ENCODE measurements at regions not wholly inside any gene's neighbourhood (a gene's known extent, or its start where the extent isn't known, plus 50 kb on each side); places are given as distances from the start of the nearest gene placed in this dataset.
A peak's percentile ranks its signal among the peaks of the same experiment; 100 is the strongest.

DNA sequence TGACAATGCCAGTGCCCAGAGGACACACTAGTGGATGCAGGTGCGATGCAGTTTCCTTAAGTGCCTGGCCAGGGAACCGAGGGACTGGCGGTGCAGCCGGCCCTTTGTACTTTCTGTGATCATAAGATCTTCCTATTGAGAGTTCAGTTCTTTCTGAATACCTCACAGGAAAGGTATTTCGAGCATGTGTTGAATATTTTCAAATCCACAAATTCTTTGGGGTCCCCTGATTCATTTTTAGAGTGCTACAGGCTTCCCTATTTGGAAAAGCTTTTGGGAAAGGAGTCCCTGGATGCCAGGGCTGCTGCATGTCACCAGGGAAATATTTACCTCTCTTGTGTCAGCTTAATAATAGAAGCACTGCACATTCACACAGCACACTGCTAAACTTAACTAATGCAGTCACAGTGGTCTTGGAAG, 281.5 kb downstream of the GADD45G start:
- peaks cover 14% of the 10 kb centered on the region for H3K4me1 Mint-ChIP-seq
- peak in 1 of 2 experiments; percentile 37 for DNase-seq (ENCODE audit: low spot score in 2 of 2, unreplicated experiment in 2 of 2)
- no peak overlapping the region for H3K4me3 Mint-ChIP-seq
- no peaks in the 10 kb centered on the region for H3K9me3 Mint-ChIP-seq
- H3K27ac Mint-ChIP-seq, result peak overlapping the region; percentile 95
- H3K27me3 Mint-ChIP-seq (ENCODE audit: low read depth), result no peaks in the 10 kb centered on the region
- H3K36me3 Mint-ChIP-seq, result no peaks in the 10 kb centered on the region
- TF ChIP-seq, protein P1, sequence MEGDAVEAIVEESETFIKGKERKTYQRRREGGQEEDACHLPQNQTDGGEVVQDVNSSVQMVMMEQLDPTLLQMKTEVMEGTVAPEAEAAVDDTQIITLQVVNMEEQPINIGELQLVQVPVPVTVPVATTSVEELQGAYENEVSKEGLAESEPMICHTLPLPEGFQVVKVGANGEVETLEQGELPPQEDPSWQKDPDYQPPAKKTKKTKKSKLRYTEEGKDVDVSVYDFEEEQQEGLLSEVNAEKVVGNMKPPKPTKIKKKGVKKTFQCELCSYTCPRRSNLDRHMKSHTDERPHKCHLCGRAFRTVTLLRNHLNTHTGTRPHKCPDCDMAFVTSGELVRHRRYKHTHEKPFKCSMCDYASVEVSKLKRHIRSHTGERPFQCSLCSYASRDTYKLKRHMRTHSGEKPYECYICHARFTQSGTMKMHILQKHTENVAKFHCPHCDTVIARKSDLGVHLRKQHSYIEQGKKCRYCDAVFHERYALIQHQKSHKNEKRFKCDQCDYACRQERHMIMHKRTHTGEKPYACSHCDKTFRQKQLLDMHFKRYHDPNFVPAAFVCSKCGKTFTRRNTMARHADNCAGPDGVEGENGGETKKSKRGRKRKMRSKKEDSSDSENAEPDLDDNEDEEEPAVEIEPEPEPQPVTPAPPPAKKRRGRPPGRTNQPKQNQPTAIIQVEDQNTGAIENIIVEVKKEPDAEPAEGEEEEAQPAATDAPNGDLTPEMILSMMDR (IDR thresholded peaks at IDR 0.05; ENCODE audit: unreplicated experiment), result no peak

DNA sequence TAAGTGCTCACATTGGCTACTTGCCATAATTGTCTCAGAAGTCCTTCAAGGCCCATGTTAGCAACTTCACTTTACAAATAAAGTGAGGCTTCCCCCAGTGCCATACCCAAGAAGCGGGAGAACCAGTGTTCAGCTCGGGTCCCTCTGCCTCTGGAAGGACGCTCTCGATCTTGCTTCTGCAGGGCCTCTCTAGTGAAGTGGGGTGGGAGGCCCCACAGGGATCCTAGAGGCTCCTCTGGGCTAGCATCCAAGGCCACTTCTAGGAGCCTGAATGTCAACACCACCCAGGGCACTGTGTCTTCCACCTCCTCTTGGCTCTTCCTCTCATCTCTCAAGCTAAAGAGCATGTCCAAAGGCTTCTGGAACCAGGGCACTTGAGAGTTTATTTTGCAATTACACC, 282.5 kb downstream of the GADD45G start:
- peaks cover 14% of the 10 kb centered on the region for H3K4me1 Mint-ChIP-seq
- no peaks in the 10 kb centered on the region for H3K36me3 Mint-ChIP-seq
- peak overlapping the region; percentile 47 for H3K27ac Mint-ChIP-seq
- no peaks in the 10 kb centered on the region for H3K27me3 Mint-ChIP-seq (ENCODE audit: low read depth)
- TF ChIP-seq, protein P1 (IDR thresholded peaks at IDR 0.05; ENCODE audit: unreplicated experiment), result no peak
- H3K9me3 Mint-ChIP-seq, result no peaks in the 10 kb centered on the region
- peak in 1 of 2 experiments; percentile 17 for DNase-seq (ENCODE audit: low spot score in 2 of 2, unreplicated experiment in 2 of 2)
- no peak overlapping the region for H3K4me3 Mint-ChIP-seq

DNA sequence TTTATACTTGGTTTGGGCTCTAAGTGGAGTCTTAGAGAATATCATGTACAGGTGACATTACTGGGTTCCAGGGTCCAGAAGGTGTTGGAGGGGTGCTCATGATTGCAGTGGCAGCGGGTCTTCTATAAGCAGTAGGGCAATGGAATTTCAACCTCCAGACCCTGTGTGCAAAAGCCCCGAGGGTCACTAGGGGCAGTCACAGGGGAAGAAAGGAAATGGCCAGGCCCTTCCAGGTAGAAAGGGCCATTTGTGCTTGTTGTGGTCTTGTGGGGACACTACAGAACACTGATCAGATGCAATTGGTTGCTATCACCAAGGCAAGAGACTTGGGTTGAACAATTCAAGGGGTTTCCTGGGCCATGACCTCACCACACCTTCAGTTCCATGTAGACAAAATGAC, 283.4 kb downstream of the GADD45G start:
- no peak for DNase-seq (ENCODE audit: low spot score in 2 of 2, unreplicated experiment in 2 of 2)
- Mint-ChIP-seq H3K27ac (no peak overlapping the region), H3K9me3 (no peaks in the 10 kb centered on the region), H3K27me3 (ENCODE audit: low read depth) (no peaks in the 10 kb centered on the region), H3K4me3 (no peak overlapping the region), H3K36me3 (no peaks in the 10 kb centered on the region), H3K4me1 (peaks cover 14% of the 10 kb centered on the region)
- TF ChIP-seq, protein P1 (IDR thresholded peaks at IDR 0.05; ENCODE audit: unreplicated experiment), result no peak

DNA sequence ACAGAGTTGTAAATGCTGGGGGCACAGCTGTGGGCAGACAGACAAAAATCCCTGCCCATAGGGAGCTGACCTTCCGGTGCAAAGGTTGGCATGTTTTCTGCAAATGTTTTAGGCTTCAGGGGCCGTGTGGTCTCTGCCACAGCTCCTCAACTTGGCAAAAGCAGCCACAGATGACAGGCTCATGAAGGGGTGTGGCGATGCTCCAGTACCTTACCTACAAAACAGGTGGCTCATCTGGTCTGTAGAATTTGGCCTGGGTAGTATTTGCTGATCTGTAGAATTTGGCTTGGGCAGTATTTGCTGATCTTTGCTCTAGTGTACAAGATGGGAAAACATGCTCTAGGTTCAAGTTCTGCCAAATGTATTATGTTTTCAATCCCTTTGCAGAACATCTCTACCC, 283.9 kb downstream of the GADD45G start:
- no peaks in the 10 kb centered on the region for H3K27me3 Mint-ChIP-seq (ENCODE audit: low read depth)
- no peaks in the 10 kb centered on the region for H3K9me3 Mint-ChIP-seq
- no peaks in the 10 kb centered on the region for H3K36me3 Mint-ChIP-seq
- H3K4me1 Mint-ChIP-seq, result peaks cover 14% of the 10 kb centered on the region
- no peak overlapping the region for H3K27ac Mint-ChIP-seq
- DNase-seq (ENCODE audit: low spot score in 2 of 2, unreplicated experiment in 2 of 2), result peak in 1 of 2 experiments; percentile 11
- no peak overlapping the region for H3K4me3 Mint-ChIP-seq
- TF ChIP-seq, protein P1 (IDR thresholded peaks at IDR 0.05; ENCODE audit: unreplicated experiment), result no peak

DNA sequence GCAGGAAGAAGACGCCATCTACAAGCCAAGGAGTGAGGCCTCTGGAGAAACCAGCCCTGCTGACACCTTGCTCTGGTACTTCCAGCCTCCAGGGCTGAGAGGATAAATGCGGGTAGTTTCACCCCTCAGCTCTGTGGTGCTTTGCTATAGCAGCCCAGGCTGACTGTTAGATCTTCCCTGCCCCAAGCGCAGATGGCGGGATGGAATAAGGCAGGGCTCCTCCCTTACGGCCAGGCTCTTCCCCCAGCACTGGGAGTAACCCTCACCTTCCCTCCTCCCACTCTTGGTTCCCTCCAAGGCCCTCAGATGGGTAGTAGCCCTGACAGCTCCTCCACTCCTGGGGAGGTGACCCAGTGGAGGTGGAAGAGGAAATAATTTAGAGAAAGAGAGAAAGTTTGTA, 285.1 kb downstream of the GADD45G start:
- TF ChIP-seq, protein P1 (IDR thresholded peaks at IDR 0.05; ENCODE audit: unreplicated experiment), result no peak
- H3K27ac Mint-ChIP-seq, result no peak overlapping the region
- H3K27me3 Mint-ChIP-seq (ENCODE audit: low read depth), result no peaks in the 10 kb centered on the region
- no peaks in the 10 kb centered on the region for H3K9me3 Mint-ChIP-seq
- H3K4me1 Mint-ChIP-seq, result peaks cover 14% of the 10 kb centered on the region
- no peak overlapping the region for H3K4me3 Mint-ChIP-seq
- no peaks in the 10 kb centered on the region for H3K36me3 Mint-ChIP-seq
- DNase-seq (ENCODE audit: low spot score in 2 of 2, unreplicated experiment in 2 of 2), result peak in 1 of 2 experiments; percentile 17

All from mesothelial cell of epicardium (in vitro differentiated cells).